ENCODE measurements at regions not wholly inside any gene's neighbourhood (a gene's known extent, or its start where the extent isn't known, plus 50 kb on each side); places are given as distances from the start of the nearest gene placed in this dataset.

DNA sequence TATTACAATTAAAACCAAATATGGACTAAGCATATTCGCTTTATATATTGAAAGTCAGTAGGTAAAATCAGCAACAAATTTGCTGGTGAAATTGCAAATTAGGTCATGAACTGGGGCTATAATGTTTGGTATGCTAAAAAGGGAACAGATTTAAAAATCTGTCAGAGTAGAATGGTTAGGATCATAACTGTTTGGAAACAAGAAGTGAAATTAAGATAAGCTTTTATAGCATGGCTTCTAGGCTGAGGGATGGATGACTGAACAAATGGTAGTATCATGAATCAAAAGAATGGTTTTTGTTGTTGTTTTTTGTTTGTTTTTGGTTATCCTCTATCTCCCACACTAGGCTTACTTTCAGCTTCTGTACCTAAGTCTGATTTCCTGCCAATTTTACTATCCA, 1090.4 kb downstream of the PCDH9 start:
- TF ChIP-seq CEBPB (IDR thresholded peaks at IDR 0.05; ENCODE audit: low read depth, low read length) = no peak
- TF ChIP-seq MAZ (IDR thresholded peaks at IDR 0.05; ENCODE audit: borderline replicate concordance, low read depth, low read length) = no peak
